Loucy (cell line): ENCODE measurements at regions not wholly inside any gene's neighbourhood (a gene's known extent, or its start where the extent isn't known, plus 50 kb on each side); places are given as distances from the start of the nearest gene placed in this dataset.
"Not testable (repeated sequence)": the region's sequence is repeated elsewhere in the genome, so short reads cannot be mapped to it uniquely, and the experiment has no call there.

Experiments used
- H2AFZ ChIP-seq: fragments of 200-600 bp; sonication (generic); 2 replicates; pipeline ENCODE4 v1.6.0; 2016; ENCODE audit warnings: antibody characterized with exemption, mild to moderate bottlenecking, low read length, moderate library complexity
- H3F3A ChIP-seq: fragments of 200-600 bp; 2 replicates; pipeline ENCODE4 v1.6.0; 2016; ENCODE audit warnings: antibody characterized with exemption, low read depth, mild to moderate bottlenecking
- H3K27me3 ChIP-seq: fragments of 200-600 bp; sonication (generic); 2 replicates; pipeline ENCODE4 v1.6.1; 2014; ENCODE audit warnings: low read length, mild to moderate bottlenecking; ENCODE audit not compliant: insufficient read depth, poor library complexity, severe bottlenecking
- H3K36me3 ChIP-seq: fragments of 200-600 bp; sonication (generic); 2 replicates; pipeline ENCODE4 v1.6.1; 2016; ENCODE audit warnings: low read length; ENCODE audit not compliant: insufficient read depth
- H3K4me1 ChIP-seq: fragments of 200-600 bp; sonication (generic); 2 replicates; pipeline ENCODE4 v1.5.1; 2014; ENCODE audit warnings: low read length, mild to moderate bottlenecking; ENCODE audit not compliant: insufficient read depth, poor library complexity, severe bottlenecking
- H3K4me2 ChIP-seq: fragments of 200-600 bp; sonication (generic); 2 replicates; pipeline ENCODE4 v1.6.0; 2014; ENCODE audit warnings: antibody characterized with exemption, low read length, low read depth, mild to moderate bottlenecking; ENCODE audit not compliant: poor library complexity, severe bottlenecking
- H3K4me3 ChIP-seq: fragments of 200-600 bp; sonication (generic); 2 replicates; pipeline ENCODE4 v1.5.1; 2014; ENCODE audit warnings: low read length, mild to moderate bottlenecking, mixed read lengths; ENCODE audit not compliant: poor library complexity, severe bottlenecking
- H3K79me2 ChIP-seq: fragments of 200-600 bp; sonication (generic); 2 replicates; pipeline ENCODE4 v1.6.1; 2014; ENCODE audit warnings: low read length; ENCODE audit not compliant: insufficient read depth
- H3K9ac ChIP-seq: fragments of 200-600 bp; sonication (generic); 2 replicates; pipeline ENCODE4 v1.6.0; 2014; ENCODE audit warnings: mild to moderate bottlenecking, low read depth, low read length, moderate library complexity; ENCODE audit not compliant: poor library complexity, severe bottlenecking
- H3K9me2 ChIP-seq: fragments of 200-600 bp; sonication (generic); replicated peaks from 2 replicates; pipeline ENCODE4 v1.6.1; 2016; ENCODE audit warnings: low read depth, low read length, mixed read lengths
- H3K9me3 ChIP-seq: fragments of 200-600 bp; sonication (generic); 2 replicates; pipeline ENCODE4 v1.6.1; 2014; ENCODE audit warnings: mild to moderate bottlenecking, antibody characterized with exemption, low read length, low read depth; ENCODE audit not compliant: insufficient read depth
- H4K20me1 ChIP-seq: fragments of 200-600 bp; sonication (generic); 2 replicates; pipeline ENCODE4 v1.6.0; 2014; ENCODE audit warnings: antibody characterized with exemption, low read length, mild to moderate bottlenecking; ENCODE audit not compliant: insufficient read depth, poor library complexity, severe bottlenecking
- EZH2phosphoT487 ChIP-seq: fragments of 200-600 bp; IDR thresholded peaks from 2 replicates; pipeline ENCODE4 v1.6.1; 2018; ENCODE audit warnings: antibody characterized with exemption, mild to moderate bottlenecking, moderate library complexity, borderline replicate concordance
- TF ChIP-seq, protein P1 (sequence below): fragments of 200-600 bp; sonication (generic); conservative IDR thresholded peaks from 2 replicates; pipeline ENCODE4 v1.5.1; 2014; ENCODE audit warnings: mild to moderate bottlenecking, antibody characterized with exemption, low read length

DNA sequence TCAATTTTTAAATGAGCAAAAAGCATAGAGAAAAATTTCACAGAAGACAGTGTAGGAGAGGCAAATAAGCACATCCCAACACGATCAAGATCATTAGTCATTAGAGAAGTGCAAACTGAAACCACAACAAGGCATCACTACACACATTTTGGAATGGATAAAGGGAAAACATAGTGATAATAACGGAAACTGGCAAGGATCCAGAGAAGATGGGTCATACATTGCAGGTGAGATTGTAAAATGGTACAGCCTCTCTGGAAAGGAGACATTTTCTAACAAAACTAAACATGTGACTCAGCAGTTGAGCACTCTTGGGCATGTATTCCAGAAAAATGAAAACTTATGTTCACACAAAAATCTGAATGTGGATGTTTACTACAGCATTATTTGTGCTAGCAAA lies 98.3 kb upstream of the TMEM17 start:
- H3F3A ChIP-seq = no peaks in the 10 kb centered on the region
- no peaks in the 10 kb centered on the region for H3K4me1 ChIP-seq
- H3K9ac ChIP-seq = no peak overlapping the region
- H2AFZ ChIP-seq = no peak overlapping the region
- H3K9me2 ChIP-seq = no peaks in the 10 kb centered on the region
- no peaks in the 10 kb centered on the region for H3K27me3 ChIP-seq
- H4K20me1 ChIP-seq = no peaks in the 10 kb centered on the region
- H3K79me2 ChIP-seq = no peaks in the 10 kb centered on the region
- H3K9me3 ChIP-seq = no peaks in the 10 kb centered on the region
- no peak for TF ChIP-seq EZH2phosphoT487
- TF ChIP-seq, protein P1, sequence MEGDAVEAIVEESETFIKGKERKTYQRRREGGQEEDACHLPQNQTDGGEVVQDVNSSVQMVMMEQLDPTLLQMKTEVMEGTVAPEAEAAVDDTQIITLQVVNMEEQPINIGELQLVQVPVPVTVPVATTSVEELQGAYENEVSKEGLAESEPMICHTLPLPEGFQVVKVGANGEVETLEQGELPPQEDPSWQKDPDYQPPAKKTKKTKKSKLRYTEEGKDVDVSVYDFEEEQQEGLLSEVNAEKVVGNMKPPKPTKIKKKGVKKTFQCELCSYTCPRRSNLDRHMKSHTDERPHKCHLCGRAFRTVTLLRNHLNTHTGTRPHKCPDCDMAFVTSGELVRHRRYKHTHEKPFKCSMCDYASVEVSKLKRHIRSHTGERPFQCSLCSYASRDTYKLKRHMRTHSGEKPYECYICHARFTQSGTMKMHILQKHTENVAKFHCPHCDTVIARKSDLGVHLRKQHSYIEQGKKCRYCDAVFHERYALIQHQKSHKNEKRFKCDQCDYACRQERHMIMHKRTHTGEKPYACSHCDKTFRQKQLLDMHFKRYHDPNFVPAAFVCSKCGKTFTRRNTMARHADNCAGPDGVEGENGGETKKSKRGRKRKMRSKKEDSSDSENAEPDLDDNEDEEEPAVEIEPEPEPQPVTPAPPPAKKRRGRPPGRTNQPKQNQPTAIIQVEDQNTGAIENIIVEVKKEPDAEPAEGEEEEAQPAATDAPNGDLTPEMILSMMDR = no peak
- H3K36me3 ChIP-seq = no peaks in the 10 kb centered on the region
- no peak overlapping the region for H3K4me2 ChIP-seq
- no peak overlapping the region for H3K4me3 ChIP-seq

DNA sequence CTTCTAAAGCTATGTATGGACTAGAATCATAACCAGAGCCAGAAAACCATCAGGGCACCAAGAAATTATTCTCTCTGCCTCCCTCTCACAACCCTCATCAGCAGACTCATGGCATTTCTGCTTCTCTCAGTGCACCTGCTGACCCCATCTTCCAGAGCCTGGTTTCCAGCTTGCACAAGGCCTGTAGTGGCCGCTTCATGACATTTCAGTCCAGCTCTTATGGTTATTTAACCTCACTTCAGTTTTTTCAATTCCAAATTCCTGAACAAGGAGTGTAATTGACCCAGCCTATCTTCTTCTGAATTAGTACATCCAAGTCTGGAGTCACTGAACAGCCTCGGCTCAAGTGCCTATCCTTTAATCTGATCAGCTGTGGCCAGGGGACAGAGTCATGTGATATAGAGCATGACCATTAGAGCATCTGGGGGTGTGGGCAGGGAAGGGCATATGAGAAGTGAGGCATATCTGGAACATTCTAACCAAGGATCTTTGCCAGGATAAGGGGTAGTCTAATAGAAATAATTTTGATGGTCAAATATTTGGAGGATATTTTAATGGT lies 97.2 kb upstream of the TMEM17 start:
- Histone ChIP-seq H3F3A (no peaks in the 10 kb centered on the region), H3K9me2 (no peaks in the 10 kb centered on the region), H4K20me1 (no peaks in the 10 kb centered on the region), H3K79me2 (no peaks in the 10 kb centered on the region), H3K9me3 (no peaks in the 10 kb centered on the region), H3K4me1 (no peaks in the 10 kb centered on the region), H3K27me3 (no peaks in the 10 kb centered on the region), H2AFZ (no peak overlapping the region), H3K36me3 (no peaks in the 10 kb centered on the region), H3K9ac (no peak overlapping the region), H3K4me2 (no peak overlapping the region), H3K4me3 (no peak overlapping the region)
- no peak for TF ChIP-seq EZH2phosphoT487
- TF ChIP-seq, protein P1 = no peak

GRCh38 chr2:62599674-62600410 lies 93.8 kb upstream of the TMEM17 start:
- H3K4me3 ChIP-seq, H3K9me3 ChIP-seq, H3K4me2 ChIP-seq, H3K9ac ChIP-seq, H3F3A ChIP-seq, H3K79me2 ChIP-seq, H3K27me3 ChIP-seq, H3K4me1 ChIP-seq, H3K9me2 ChIP-seq, H3K36me3 ChIP-seq, H4K20me1 ChIP-seq, H2AFZ ChIP-seq: not testable (repeated sequence)

GRCh38 chr2:62597323-62597722 lies 91.3 kb upstream of the TMEM17 start:
- Histone ChIP-seq H3K9me3 (no peaks in the 10 kb centered on the region), H3K4me1 (no peaks in the 10 kb centered on the region), H3K36me3 (no peaks in the 10 kb centered on the region), H3K79me2 (no peaks in the 10 kb centered on the region), H3K9me2 (no peaks in the 10 kb centered on the region), H4K20me1 (no peaks in the 10 kb centered on the region), H3K9ac (no peak overlapping the region), H3K4me2 (no peak overlapping the region), H2AFZ (no peak overlapping the region), H3K4me3 (no peak overlapping the region), H3F3A (no peaks in the 10 kb centered on the region), H3K27me3 (no peaks in the 10 kb centered on the region)
- TF ChIP-seq EZH2phosphoT487 = no peak
- TF ChIP-seq, protein P1 = no peak
